ENCODE measurements at regions not wholly inside any gene's neighbourhood (a gene's known extent, or its start where the extent isn't known, plus 50 kb on each side); places are given as distances from the start of the nearest gene placed in this dataset.

GRCh38 chr10:36067748-36068147 lies 425.7 kb upstream of the FZD8 start:
- no peak overlapping the region for H3K27ac ChIP-seq
- ATAC-seq = no peak
- WGBS (ENCODE audit: insufficient coverage, low coverage, low lambda C conversion rate, missing lambda C conversion rate) = 62% methylated on average over 2 of the region's 2 CpGs
- no peaks in the 10 kb centered on the region for H3K36me3 ChIP-seq
- H3K9me3 ChIP-seq = no peaks in the 10 kb centered on the region
- no peaks in the 10 kb centered on the region for H3K4me1 ChIP-seq
- no peak overlapping the region for H3K4me3 ChIP-seq
- H3K27me3 ChIP-seq = no peaks in the 10 kb centered on the region
- TF ChIP-seq CTCF (IDR thresholded peaks at IDR 0.05) (no peak), POLR2A (IDR thresholded peaks at IDR 0.05) (no peak)
- intact Hi-C loops (cut with DNase I) = no loop called here
- DNase-seq = no peak

GRCh38 chr10:36066850-36067249 lies 424.8 kb upstream of the FZD8 start:
- Histone ChIP-seq H3K36me3 (no peaks in the 10 kb centered on the region), H3K4me3 (no peak overlapping the region), H3K9me3 (no peaks in the 10 kb centered on the region), H3K4me1 (no peaks in the 10 kb centered on the region), H3K27me3 (no peaks in the 10 kb centered on the region), H3K27ac (no peak overlapping the region)
- ATAC-seq = no peak
- WGBS (ENCODE audit: insufficient coverage, low coverage, low lambda C conversion rate, missing lambda C conversion rate) = 95% methylated on average over 3 of the region's 3 CpGs
- TF ChIP-seq CTCF (IDR thresholded peaks at IDR 0.05) (no peak), POLR2A (IDR thresholded peaks at IDR 0.05) (no peak)
- DNase-seq = no peak
- intact Hi-C loops (cut with DNase I) = no loop called here

- Histone ChIP-seq H3K4me1 (no peaks in the 10 kb centered on the region), H3K27me3 (no peaks in the 10 kb centered on the region), H3K36me3 (no peaks in the 10 kb centered on the region), H3K4me3 (no peak overlapping the region), H3K27ac (no peak overlapping the region), H3K9me3 (no peaks in the 10 kb centered on the region)
- no peak for DNase-seq
- whole genome bisulfite sequencing (ENCODE audit: insufficient coverage, low coverage, low lambda C conversion rate, missing lambda C conversion rate) = no CpG with 5 or more reads among the region's 2 CpGs
- TF ChIP-seq POLR2A (IDR thresholded peaks at IDR 0.05) (no peak), CTCF (IDR thresholded peaks at IDR 0.05) (no peak)
- intact Hi-C loops (cut with DNase I) = no loop called here
- no peak for ATAC-seq
These were observed 424.0 kb upstream of the FZD8 start for GRCh38 chr10:36066102-36066501.

GRCh38 chr10:36063396-36063795 lies 421.3 kb upstream of the FZD8 start:
- no peaks in the 10 kb centered on the region for H3K4me1 ChIP-seq
- H3K36me3 ChIP-seq = no peaks in the 10 kb centered on the region
- no peak overlapping the region for H3K27ac ChIP-seq
- WGBS (ENCODE audit: insufficient coverage, low coverage, low lambda C conversion rate, missing lambda C conversion rate) = 57% methylated on average over 3 of the region's 7 CpGs
- no peak overlapping the region for H3K4me3 ChIP-seq
- H3K27me3 ChIP-seq = no peaks in the 10 kb centered on the region
- no peak for DNase-seq
- ATAC-seq = no peak
- no peak for TF ChIP-seq POLR2A (IDR thresholded peaks at IDR 0.05)
- TF ChIP-seq CTCF (IDR thresholded peaks at IDR 0.05) = no peak
- no peaks in the 10 kb centered on the region for H3K9me3 ChIP-seq
- intact Hi-C loops (cut with DNase I) = no loop called here

- no peak for DNase-seq
- H3K4me3 ChIP-seq = no peak overlapping the region
- TF ChIP-seq CTCF (IDR thresholded peaks at IDR 0.05) (no peak), POLR2A (IDR thresholded peaks at IDR 0.05) (no peak)
- no peak overlapping the region for H3K27ac ChIP-seq
- no peaks in the 10 kb centered on the region for H3K9me3 ChIP-seq
- ATAC-seq = no peak
- WGBS (ENCODE audit: insufficient coverage, low coverage, low lambda C conversion rate, missing lambda C conversion rate) = 63% methylated on average over 4 of the region's 4 CpGs
- H3K4me1 ChIP-seq = no peaks in the 10 kb centered on the region
- intact Hi-C loops (cut with DNase I) = no loop called here
- H3K27me3 ChIP-seq = no peaks in the 10 kb centered on the region
- no peaks in the 10 kb centered on the region for H3K36me3 ChIP-seq
These were observed 415.6 kb upstream of the FZD8 start for GRCh38 chr10:36057731-36058130.

All from right lobe of liver (tissue), 6 donors.